Psoas muscle (tissue), 7 donors: ENCODE measurements at regions not wholly inside any gene's neighbourhood (a gene's known extent, or its start where the extent isn't known, plus 50 kb on each side); places are given as distances from the start of the nearest gene placed in this dataset.

Experiments used
- ATAC-seq, 4 donors: fragments of 200-7000 bp; cut with Tn5 transposase; one replicate each; pipeline ENCODE4 v1.9.1; 2020; ENCODE audit warnings: moderate library complexity in 3 of 4, mild to moderate bottlenecking in 2 of 4
- DNase-seq, 2 donors: peaks; one replicate each; pipeline ENCODE4 v3.0.0-alpha.2; 2020
- H3K27ac ChIP-seq: fragments of 200-600 bp; one replicate; pipeline ENCODE4 v1.8.0; 2022
- H3K27me3 ChIP-seq, 3 donors: fragments of 200-600 bp in 1 of 3; one replicate each; pipeline versions ENCODE4 v1.6.1 to v1.8.0; 2013 to 2022; ENCODE audit warnings: low read length in 2 of 3, mild to moderate bottlenecking in 2 of 3, moderate library complexity in 1 of 3; ENCODE audit not compliant: insufficient read depth in 3 of 3
- H3K36me3 ChIP-seq, 2 donors: fragments of 200-600 bp in 1 of 2; one replicate each; pipeline versions ENCODE4 v1.6.1 to v1.8.0; 2013 to 2022; ENCODE audit warnings: low read depth in 1 of 2, mild to moderate bottlenecking in 1 of 2, moderate library complexity in 1 of 2; ENCODE audit not compliant: insufficient read depth in 1 of 2
- H3K4me1 ChIP-seq: fragments of 200-600 bp; one replicate; pipeline ENCODE4 v1.8.0; 2022
- H3K4me3 ChIP-seq: fragments of 200-600 bp; one replicate; pipeline ENCODE4 v1.8.0; 2022; ENCODE audit warnings: mild to moderate bottlenecking
- H3K9me3 ChIP-seq: fragments of 200-600 bp; one replicate; pipeline ENCODE4 v1.8.0; 2022
- CTCF ChIP-seq: fragments of 200-600 bp; IDR thresholded peaks from one replicate; pipeline ENCODE4 v1.8.0; 2022; ENCODE audit warnings: antibody characterized with exemption
- WGBS, 3 donors: extraction: QIAGEN DNeasy Blood & Tissue Kit; methylation state at CpG; one replicate each; pipeline versions ENCODE4 v1.1.6 to v1.1.7; 2013; 5-methylcytosine and 5-hydroxymethylcytosine counted together
- intact Hi-C, 2 donors: fragments of 100-400 bp; cut with DNase I; formaldehyde crosslinking; loops; one replicate each; pipeline versions ENCODE4 v1.11.0 to v1.14.2; 2022
- donor health status: healthy with polysubstance abuse.
- donor health status: DM: no; HTN: no; CAD: no; lungs with moderate emphysema.
- donor health status: Bipolar disorder and iron deficiency.
- donor health status: healthy.
- donor health status: DM: yes; HTN: yes; CAD: no.
- donor health status: DM: no; HTN: no; CAD: no.
- donor health status: DM: yes; HTN: yes; CAD: no.

- Histone ChIP-seq H3K27ac (no peak overlapping the region), H3K36me3 (no peaks in the 10 kb centered on the region), H3K27me3 (peaks cover 0 to 2% (median 0%) of the 10 kb centered on the region in 3 donors), H3K4me1 (no peaks in the 10 kb centered on the region), H3K9me3 (no peaks in the 10 kb centered on the region), H3K4me3 (no peak overlapping the region)
- no peak for DNase-seq
- intact Hi-C loops: no loop called here
- no peak for ATAC-seq
- TF ChIP-seq CTCF: no peak
- 80 to 87% (median 82%) methylated on average over 7 of the region's 7 CpGs for WGBS, 3 donors
These were observed 161.9 kb downstream of the URI1 start for GRCh38 chr19:30103981-30104380.

- no peak for DNase-seq
- peaks cover 0 to 2% (median 0%) of the 10 kb centered on the region in 3 donors for H3K27me3 ChIP-seq
- H3K9me3 ChIP-seq: no peaks in the 10 kb centered on the region
- H3K4me1 ChIP-seq: no peaks in the 10 kb centered on the region
- no peak for TF ChIP-seq CTCF
- intact Hi-C loops: no loop called here
- H3K4me3 ChIP-seq: no peak overlapping the region
- no peaks in the 10 kb centered on the region for H3K36me3 ChIP-seq
- ATAC-seq: no peak
- H3K27ac ChIP-seq: no peak overlapping the region
- WGBS, 3 donors: 90 to 97% (median 95%) methylated on average over 6 to 8 of the region's 8 CpGs
These were observed 163.3 kb downstream of the URI1 start for GRCh38 chr19:30105316-30105715.

GRCh38 chr19:30105727-30106126 lies 163.7 kb downstream of the URI1 start:
- no peak overlapping the region for H3K27ac ChIP-seq
- TF ChIP-seq CTCF: no peak
- H3K4me3 ChIP-seq: no peak overlapping the region
- ATAC-seq: no peak
- no peaks in the 10 kb centered on the region for H3K9me3 ChIP-seq
- no peaks in the 10 kb centered on the region for H3K4me1 ChIP-seq
- 66 to 76% (median 70%) methylated on average over 6 of the region's 6 CpGs for WGBS, 3 donors
- DNase-seq: no peak
- no peaks in the 10 kb centered on the region for H3K36me3 ChIP-seq
- H3K27me3 ChIP-seq: peaks cover 0 to 2% (median 0%) of the 10 kb centered on the region in 3 donors
- intact Hi-C loops: no loop called here

GRCh38 chr19:30106417-30107095 lies 164.5 kb downstream of the URI1 start:
- Histone ChIP-seq H3K36me3 (no peaks in the 10 kb centered on the region), H3K27ac (no peak overlapping the region), H3K4me3 (no peak overlapping the region), H3K9me3 (no peaks in the 10 kb centered on the region), H3K27me3 (peaks cover 0 to 2% (median 0%) of the 10 kb centered on the region in 3 donors), H3K4me1 (no peaks in the 10 kb centered on the region)
- ATAC-seq: no peak
- no peak for TF ChIP-seq CTCF
- WGBS, 3 donors: 66 to 84% (median 72%) methylated on average over 11 of the region's 11 CpGs
- DNase-seq: no peak
- intact Hi-C loops: no loop called here

- Histone ChIP-seq H3K36me3 (no peaks in the 10 kb centered on the region), H3K4me3 (no peak overlapping the region), H3K27me3 (peaks cover 0 to 2% (median 0%) of the 10 kb centered on the region in 3 donors), H3K4me1 (no peaks in the 10 kb centered on the region), H3K9me3 (no peaks in the 10 kb centered on the region), H3K27ac (no peak overlapping the region)
- WGBS, 3 donors: 49 to 55% (median 50%) methylated on average over 12 of the region's 12 CpGs
- DNase-seq (no peak), ATAC-seq (no peak)
- TF ChIP-seq CTCF: no peak
- intact Hi-C loops: no loop called here
These were observed 165.2 kb downstream of the URI1 start for GRCh38 chr19:30107251-30107650.
